HepG2 (cell line): ENCODE measurements at regions not wholly inside any gene's neighbourhood (a gene's known extent, or its start where the extent isn't known, plus 50 kb on each side); places are given as distances from the start of the nearest gene placed in this dataset.

Experiments
- ARID2 ChIP-seq: sonication (generic); formaldehyde crosslinking; IDR thresholded peaks from 2 replicates; pipeline ENCODE4 v1.8.1; 2022; ENCODE audit warnings: mild to moderate bottlenecking, missing genetic modification reagents, borderline replicate concordance
- CTCF ChIP-seq: sonication (generic); formaldehyde crosslinking; IDR thresholded peaks from 2 replicates; pipeline ENCODE4 v1.5.0; 2020; ENCODE audit warnings: mild to moderate bottlenecking, missing genetic modification reagents, moderate library complexity
- ELF1 ChIP-seq: sonication (generic); formaldehyde crosslinking; IDR thresholded peaks from 2 replicates; pipeline ENCODE4 v1.4.0; 2020; ENCODE audit warnings: missing genetic modification reagents
- EP300 ChIP-seq, 3 experiments: sonication (generic) in 1 of 3; formaldehyde crosslinking in 1 of 3; IDR thresholded peaks; 2 replicates each; pipeline versions ENCODE4 v1.5.1 to v1.6.1; 2011 to 2020; ENCODE audit warnings: low read depth in 2 of 3, low read length in 2 of 3, borderline replicate concordance in 1 of 3, improper control_type of control experiment in 1 of 3, mild to moderate bottlenecking in 1 of 3, missing genetic modification reagents in 1 of 3, moderate library complexity in 1 of 3
- ETV5 ChIP-seq: IDR thresholded peaks from 2 replicates; pipeline ENCODE4 v1.6.1; 2018; ENCODE audit warnings: missing biosample characterization, missing genetic modification reagents, inconsistent platforms, borderline replicate concordance
- HNRNPUL1 ChIP-seq: fragments of 200-400 bp; formaldehyde crosslinking; IDR thresholded peaks from 2 replicates; pipeline ENCODE4 v1.6.1; 2017; ENCODE audit warnings: low read depth, mild to moderate bottlenecking, low read length, moderate library complexity
- POGK ChIP-seq: sonication (generic); formaldehyde crosslinking; conservative IDR thresholded peaks from 2 replicates; pipeline ENCODE4 v1.8.0; 2022; ENCODE audit warnings: mild to moderate bottlenecking, moderate library complexity, missing genetic modification reagents
- POLR2AphosphoS5 ChIP-seq: IDR thresholded peaks from 2 replicates; pipeline ENCODE4 v1.6.1; 2012; ENCODE audit warnings: low read depth, low read length
- SP1 ChIP-seq, 2 experiments: fragments of 450-650 bp in 1 of 2; sonication (generic) in 1 of 2; formaldehyde crosslinking in 1 of 2; IDR thresholded peaks; 2 replicates each; pipeline versions ENCODE4 v1.4.0 to v1.6.1; 2016 to 2020; ENCODE audit warnings: missing genetic modification reagents in 1 of 2
- ZBTB10 ChIP-seq: sonication (generic); formaldehyde crosslinking; IDR thresholded peaks from 2 replicates; pipeline ENCODE4 v1.4.0; 2020; ENCODE audit warnings: missing genetic modification reagents, borderline replicate concordance
- ZNF10 ChIP-seq: sonication (generic); formaldehyde crosslinking; IDR thresholded peaks from 2 replicates; pipeline ENCODE4 v1.4.0; 2020; ENCODE audit warnings: mild to moderate bottlenecking, low read depth, missing genetic modification reagents, borderline replicate concordance
- ZNF253 ChIP-seq: sonication (generic); formaldehyde crosslinking; IDR thresholded peaks from 2 replicates; pipeline ENCODE4 v1.8.0; 2022; ENCODE audit warnings: mild to moderate bottlenecking, missing genetic modification reagents, borderline replicate concordance
- ZNF446 ChIP-seq: sonication (generic); formaldehyde crosslinking; IDR thresholded peaks from 2 replicates; pipeline ENCODE4 v1.5.0; 2020; ENCODE audit warnings: mild to moderate bottlenecking, missing genetic modification reagents
- ZNF775 ChIP-seq: sonication (generic); formaldehyde crosslinking; IDR thresholded peaks from 2 replicates; pipeline ENCODE4 v1.4.0; 2020; ENCODE audit warnings: missing genetic modification reagents, mild to moderate bottlenecking, moderate library complexity, borderline replicate concordance

- no peak for TF ChIP-seq ETV5 (CRISPR knock-in tag)
- no peak for TF ChIP-seq ZNF446
- TF ChIP-seq POLR2AphosphoS5: no peak
- no peak for TF ChIP-seq ELF1
- TF ChIP-seq EP300 (IDR thresholded peaks at IDR 0.05; ENCODE audit: low read depth in 2 of 2, low read length in 2 of 2): no peak
- no peak for TF ChIP-seq EP300 (CRISPR knock-in tag; IDR thresholded peaks at IDR 0.05; ENCODE audit: borderline replicate concordance)
- no peak for TF ChIP-seq ZNF10
- no peak for TF ChIP-seq CTCF (CRISPR knock-in tag)
- no peak for TF ChIP-seq ZNF775
- TF ChIP-seq SP1 (IDR thresholded peaks at IDR 0.05): no peak
- no peak for TF ChIP-seq SP1 (CRISPR knock-in tag; IDR thresholded peaks at IDR 0.05)
- no peak for TF ChIP-seq ZNF253
- no peak for TF ChIP-seq HNRNPUL1
- no peak for TF ChIP-seq ARID2 (CRISPR knock-in tag)
- no peak for TF ChIP-seq ZBTB10 (CRISPR knock-in tag)
- no peak for TF ChIP-seq POGK (CRISPR knock-in tag)
Observed at GRCh38 chr5:62046191-62046590, 259.8 kb upstream of the KIF2A start.
